Fibroblast of lung (primary cell): ENCODE measurements at regions not wholly inside any gene's neighbourhood (a gene's known extent, or its start where the extent isn't known, plus 50 kb on each side); places are given as distances from the start of the nearest gene placed in this dataset.

Experiments
- EZH2 ChIP-seq: IDR thresholded peaks from 2 replicates; pipeline ENCODE4 v1.5.1; 2012; ENCODE audit warnings: low read length, control low read depth, mild to moderate bottlenecking; ENCODE audit errors: missing control alignments
- TF ChIP-seq, protein P1 (sequence below), 2 donors: IDR thresholded peaks in 1 of 2; conservative IDR thresholded peaks in 1 of 2; 1 replicate in 1 of 2; 2 replicates in 1 of 2; pipeline ENCODE4 v1.5.1; 2011 to 2012; ENCODE audit warnings: low read length in 2 of 2, control low read depth in 1 of 2, inconsistent platforms in 1 of 2, low read depth in 1 of 2, mild to moderate bottlenecking in 1 of 2

DNA sequence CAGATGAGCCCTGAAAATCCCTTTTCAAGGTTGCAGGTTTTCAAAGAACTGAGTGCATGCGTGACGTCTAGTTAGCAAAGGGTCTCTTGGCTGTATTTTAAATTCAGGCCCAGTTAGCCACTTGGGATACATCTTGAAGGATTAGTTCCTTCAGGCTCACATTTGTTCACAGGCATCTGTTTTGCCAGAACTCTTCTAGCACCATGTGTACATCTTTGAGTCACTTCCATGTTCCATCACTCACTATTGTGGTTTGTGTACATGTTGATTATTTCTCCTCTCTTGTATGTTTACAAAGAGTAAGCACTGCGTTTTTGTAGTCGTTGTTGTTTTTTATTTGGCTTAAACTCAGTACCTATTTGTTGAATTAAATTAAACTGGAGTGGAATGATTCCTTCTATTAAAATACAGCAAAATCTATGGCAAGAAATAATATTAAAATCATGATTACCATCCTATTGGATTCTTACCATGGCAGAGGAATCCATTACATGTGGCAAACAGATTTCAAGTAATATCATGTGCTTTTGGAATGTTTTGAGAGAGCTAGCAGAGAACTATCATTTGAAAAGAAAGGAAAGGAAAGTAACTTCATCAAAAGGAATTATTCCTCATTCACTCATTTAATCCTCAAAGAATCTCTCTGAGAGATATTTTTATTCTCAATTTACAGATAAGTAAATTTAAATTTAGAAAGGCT is 438.9 kb upstream of the FAR2 start:
- TF ChIP-seq, protein P1, sequence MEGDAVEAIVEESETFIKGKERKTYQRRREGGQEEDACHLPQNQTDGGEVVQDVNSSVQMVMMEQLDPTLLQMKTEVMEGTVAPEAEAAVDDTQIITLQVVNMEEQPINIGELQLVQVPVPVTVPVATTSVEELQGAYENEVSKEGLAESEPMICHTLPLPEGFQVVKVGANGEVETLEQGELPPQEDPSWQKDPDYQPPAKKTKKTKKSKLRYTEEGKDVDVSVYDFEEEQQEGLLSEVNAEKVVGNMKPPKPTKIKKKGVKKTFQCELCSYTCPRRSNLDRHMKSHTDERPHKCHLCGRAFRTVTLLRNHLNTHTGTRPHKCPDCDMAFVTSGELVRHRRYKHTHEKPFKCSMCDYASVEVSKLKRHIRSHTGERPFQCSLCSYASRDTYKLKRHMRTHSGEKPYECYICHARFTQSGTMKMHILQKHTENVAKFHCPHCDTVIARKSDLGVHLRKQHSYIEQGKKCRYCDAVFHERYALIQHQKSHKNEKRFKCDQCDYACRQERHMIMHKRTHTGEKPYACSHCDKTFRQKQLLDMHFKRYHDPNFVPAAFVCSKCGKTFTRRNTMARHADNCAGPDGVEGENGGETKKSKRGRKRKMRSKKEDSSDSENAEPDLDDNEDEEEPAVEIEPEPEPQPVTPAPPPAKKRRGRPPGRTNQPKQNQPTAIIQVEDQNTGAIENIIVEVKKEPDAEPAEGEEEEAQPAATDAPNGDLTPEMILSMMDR (conservative IDR thresholded peaks at IDR 0.05 in 1 of 2, IDR thresholded peaks at IDR 0.05 in 1 of 2; ENCODE audit: low read depth in 1 of 2, low read length in 2 of 2): no peak
- no peak for TF ChIP-seq EZH2
